ENCODE measurements at regions not wholly inside any gene's neighbourhood (a gene's known extent, or its start where the extent isn't known, plus 50 kb on each side); places are given as distances from the start of the nearest gene placed in this dataset.
A peak's percentile ranks its signal among the peaks of the same experiment; 100 is the strongest.
"Not testable (repeated sequence)": the region's sequence is repeated elsewhere in the genome, so short reads cannot be mapped to it uniquely, and the experiment has no call there.

DNA sequence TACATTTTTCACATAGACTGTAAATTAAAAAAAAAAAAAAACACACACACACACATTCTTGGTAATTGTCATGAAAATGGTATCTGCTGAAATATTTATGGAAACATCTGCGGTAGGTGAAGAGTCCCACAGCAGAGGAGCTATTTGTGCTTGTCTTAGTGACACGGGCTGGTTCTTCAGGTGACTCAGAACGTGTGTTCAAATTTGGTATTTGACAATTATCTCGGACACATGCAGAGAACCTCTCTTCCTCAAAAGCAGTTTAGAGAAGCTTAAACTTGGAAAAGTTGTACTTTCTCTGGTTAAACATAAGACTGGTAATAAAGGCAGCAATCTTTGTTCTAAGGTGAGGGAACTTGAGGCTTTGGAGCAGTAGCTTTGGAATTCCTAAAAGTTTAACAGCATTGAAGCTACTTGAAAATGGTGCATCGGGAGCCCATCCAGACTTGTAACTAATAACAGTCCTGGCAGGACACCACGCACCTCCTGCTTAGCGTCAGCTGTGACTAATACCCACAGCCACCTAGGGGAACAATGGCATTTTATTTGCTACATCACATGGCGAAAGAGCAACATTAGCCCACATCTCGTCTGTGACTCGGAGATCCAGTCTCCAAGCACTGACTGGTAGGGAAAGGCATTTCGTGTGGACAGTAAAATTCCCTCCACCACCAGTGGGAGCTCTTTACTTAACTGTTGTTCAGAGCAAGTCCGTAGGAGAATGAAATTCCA lies 1505.1 kb upstream of the SLC10A2 start:
- DNase-seq = peak in 1 of 6 experiments; percentile 5

DNA sequence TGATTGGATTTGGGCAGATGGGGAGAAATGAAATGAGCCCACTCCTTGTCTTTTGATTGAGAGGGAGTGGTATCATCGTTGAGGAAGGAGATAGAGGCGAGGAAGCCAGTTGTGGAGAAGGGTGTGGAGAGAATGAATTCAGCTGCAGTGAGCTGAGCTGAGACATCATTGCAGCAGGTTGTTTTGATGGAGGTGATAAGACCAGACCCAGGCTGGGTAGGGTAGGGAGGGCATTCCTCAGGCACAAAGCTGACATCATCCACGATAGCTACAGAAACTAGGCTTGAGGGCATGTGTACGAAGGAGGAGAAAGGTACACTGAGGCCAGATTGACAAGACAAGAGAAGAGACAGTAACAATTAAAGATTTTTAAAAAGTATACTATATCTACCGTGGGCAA lies 1500.9 kb upstream of the SLC10A2 start:
- DNase-seq = no peak

DNA sequence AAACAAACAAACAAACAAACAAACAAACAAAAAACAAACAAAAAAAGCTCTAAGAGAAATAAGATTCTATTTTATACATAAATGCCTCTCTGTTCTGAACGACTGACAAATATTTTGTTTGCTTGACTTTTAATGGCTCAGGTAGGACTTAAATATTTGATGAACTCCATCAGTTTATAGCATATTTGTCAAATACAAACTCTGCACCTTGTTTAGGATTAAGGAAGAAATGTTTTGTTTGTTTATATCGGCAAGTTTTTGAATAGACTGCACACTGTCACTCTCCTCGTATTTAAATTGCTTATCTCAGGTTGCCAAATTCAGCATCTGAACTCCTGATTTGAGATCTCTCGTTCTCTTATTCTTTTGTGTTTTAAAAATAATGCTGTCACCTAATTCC lies 1499.7 kb upstream of the SLC10A2 start:
- DNase-seq = no peak

DNA sequence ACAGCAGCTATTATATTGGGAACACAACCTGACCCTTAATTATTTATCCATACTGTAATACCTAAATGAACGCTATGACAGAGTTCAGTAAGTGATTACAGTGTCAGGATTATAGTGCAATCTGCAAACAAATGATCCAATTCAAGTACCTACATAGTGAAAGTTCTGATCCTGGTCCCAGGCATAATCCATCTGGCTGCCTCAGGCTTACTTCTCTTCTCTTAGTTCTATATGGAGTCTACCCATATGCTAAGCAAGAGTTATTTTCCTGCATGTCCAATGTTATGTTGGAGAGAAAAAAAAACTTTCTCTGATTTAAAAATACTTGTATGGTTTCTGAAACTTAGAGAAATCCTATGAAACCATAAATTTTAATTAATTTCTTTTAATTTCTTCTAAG lies 1487.7 kb upstream of the SLC10A2 start:
- no peak for DNase-seq

DNA sequence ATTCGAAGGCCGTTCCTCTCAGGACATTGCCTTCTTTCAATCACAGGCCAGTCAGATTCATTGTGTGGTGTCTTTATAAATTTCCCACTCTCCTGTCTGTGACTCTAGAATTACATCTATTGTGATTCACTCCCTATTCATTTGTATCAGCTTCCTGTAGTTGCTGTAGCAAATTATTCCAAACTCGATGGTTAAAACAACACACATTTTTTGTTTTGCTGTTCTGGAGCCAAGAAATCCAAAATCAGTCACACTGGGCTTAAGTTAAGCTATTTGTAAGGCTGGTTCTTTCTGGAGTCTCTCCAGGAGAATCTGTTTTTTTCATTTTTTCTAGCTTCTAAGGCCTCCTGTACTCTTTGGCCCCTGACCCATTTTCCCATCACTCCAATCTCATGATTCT lies 1487.0 kb upstream of the SLC10A2 start:
- DNase-seq = no peak

DNA sequence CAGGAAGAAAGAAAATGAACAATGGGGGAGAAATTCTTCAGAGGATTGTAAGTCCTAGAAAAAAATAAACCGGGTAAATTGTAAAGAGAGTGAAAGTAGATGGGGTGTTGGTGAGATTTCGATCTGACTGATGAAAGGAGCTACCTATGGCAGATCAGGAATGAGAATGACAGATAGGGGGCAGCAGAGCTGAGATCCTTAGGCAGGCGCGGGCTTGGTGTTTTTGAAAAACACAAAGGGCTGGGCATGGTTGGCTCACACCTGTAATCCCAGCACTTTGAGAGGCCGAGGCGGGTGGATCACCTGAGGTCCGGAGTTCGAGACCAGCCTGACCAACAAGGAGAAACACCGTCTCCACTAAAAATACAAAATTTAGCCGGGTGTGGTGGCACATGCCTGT lies 1468.6 kb upstream of the SLC10A2 start:
- DNase-seq = no peak

DNA sequence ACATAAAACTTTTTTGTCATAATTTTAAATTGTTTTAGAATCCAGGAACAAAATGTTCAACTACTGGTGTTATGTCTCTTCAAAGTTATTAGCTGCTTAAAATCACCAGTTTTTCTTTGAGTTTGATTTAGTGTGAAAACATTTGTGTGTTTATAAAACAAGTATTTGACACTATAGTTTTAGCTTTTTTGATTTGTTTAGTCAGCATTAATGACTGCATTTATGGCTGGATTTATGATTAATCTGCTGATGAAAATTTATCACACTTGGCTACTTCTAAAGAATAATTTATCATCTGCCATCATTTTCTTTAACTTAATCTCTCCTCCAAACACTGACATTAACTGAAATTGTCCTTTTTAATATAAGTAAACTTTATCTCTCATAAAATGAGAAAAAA lies 1465.9 kb upstream of the SLC10A2 start:
- DNase-seq = no peak

DNA sequence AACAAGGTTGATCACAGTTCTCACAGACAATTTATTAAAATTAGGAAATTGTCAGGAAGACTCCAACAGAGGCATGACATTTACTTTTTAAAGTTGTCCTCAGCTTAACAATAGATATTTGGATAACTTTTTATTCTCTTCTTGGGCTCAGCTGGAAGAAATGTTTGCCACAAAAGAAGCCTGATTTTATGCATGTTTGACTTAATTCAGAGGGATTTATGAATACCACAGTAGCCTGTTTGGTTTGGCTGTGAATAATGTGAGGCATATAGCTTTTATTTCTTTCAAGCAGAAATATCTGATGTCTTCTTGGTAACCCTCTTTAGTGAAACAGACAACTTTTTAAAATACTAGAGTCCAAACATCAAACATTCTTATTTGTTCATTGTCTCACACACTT lies 1464.5 kb upstream of the SLC10A2 start:
- DNase-seq = no peak

DNA sequence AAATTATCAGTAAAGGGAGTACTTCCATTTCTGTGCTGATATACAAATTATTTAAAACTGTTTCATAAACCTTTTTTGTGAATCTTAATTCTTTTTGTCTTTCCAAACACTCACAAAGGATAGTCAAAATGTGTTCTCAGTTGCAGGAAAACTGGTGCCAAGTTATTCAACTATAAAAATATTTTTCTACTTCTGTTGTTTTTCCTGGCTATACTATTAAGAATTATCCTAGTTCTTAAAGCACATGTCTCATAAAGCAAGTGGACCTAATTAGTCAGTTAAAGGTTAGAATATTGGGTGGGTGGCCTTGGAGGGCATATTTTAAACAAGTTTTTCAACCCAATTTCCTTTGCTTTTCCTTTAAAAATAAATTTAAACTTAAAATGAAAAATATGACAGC lies 1460.3 kb upstream of the SLC10A2 start:
- no peak for DNase-seq

DNA sequence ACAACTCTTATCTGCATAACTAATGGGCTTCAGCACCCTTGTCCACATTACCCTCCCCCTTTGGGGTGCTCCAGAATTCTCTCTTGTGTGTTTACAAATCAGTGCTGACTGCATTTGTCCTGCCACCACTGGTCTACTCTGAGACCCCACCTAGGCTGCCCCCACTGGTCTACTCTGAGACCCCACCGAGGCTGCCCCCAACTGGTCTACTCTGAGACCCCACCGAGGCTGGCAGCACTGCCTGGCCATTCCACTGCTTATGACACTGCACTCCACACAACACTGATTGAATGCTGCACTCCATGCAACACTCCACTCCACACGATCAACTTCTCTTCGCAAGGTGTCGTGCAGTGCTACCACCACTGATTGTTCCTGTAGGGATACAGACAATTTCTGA lies 1459.2 kb upstream of the SLC10A2 start:
- DNase-seq = no peak

DNA sequence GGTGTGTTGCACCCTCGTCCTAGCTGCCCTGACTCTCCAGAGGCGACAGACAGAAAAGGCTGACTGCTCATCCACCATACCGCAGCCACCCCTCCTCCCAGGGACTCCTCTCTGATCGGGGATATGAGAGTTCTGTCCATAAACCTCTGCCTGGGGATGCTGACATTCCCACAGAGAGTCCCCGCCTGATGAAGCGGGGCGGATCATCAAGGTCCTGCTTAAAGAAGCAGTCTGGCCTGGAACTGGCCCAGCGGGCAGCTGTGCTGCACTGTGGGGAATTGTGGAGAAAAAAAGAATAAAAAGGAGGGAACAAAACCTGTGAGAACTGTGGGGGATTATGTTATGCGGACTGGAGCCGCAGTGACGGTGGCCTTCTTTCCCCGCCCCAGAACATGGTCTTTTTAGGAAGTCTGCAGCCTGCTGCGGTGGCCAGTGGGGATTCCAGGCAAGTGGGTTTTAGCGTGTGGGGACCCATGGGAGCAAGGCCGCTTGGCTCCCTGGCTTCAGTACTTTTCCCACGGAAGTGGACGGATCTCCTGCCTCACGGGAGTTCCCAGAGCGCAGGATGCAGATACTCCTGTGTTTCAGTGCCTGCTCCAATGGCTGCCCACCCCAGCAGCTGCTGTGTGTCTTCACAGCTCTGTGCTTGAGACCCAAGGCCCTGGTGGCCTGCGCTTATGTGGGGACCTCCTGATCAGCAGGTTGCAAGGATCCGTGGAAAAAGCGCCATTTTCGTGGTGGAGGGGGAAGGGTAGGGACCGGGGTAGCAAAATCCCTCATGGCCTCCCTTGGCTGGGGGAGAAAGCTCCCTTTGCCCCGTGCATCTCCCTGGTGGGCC lies 1456.2 kb upstream of the SLC10A2 start:
- DNase-seq = no peak

DNA sequence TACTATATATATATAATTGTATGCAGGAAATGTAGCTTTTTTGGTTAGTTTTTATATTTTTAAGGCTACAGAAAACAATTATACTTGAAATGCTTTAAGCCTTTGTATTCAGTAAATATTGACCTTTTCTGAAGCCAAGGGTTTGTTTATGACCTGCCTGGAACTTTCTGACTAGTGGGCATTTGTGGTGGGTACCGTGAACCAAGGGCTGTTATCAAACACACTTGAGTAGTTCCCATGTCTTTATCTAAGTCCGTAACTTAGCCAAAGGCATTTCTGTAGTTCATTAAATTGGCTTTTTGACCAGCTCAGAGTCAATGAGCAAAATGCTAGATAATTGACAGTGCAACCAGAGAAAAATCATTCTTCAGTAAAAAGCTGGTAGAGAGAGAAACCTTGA lies 1444.2 kb upstream of the SLC10A2 start:
- DNase-seq = no peak

DNA sequence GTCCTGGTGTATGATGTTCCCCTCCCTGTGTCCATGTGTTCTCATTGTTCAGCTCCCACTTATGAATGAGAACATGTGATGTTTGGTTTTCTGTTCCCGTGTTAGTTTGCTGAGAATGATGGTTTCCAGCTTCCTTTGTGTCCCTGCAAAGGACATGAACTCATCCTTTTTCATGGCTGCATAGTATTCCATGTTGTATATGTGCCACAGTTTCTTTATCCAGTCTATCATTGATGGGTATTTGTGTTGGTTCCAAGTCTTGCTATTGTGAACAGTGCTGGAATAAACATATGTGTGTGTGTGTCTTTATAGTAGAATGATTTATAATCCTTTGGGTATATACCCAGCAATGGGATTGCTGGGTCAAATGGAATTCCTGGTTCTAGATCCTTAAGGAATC lies 1427.3 kb upstream of the SLC10A2 start:
- not testable (repeated sequence) for DNase-seq

DNA sequence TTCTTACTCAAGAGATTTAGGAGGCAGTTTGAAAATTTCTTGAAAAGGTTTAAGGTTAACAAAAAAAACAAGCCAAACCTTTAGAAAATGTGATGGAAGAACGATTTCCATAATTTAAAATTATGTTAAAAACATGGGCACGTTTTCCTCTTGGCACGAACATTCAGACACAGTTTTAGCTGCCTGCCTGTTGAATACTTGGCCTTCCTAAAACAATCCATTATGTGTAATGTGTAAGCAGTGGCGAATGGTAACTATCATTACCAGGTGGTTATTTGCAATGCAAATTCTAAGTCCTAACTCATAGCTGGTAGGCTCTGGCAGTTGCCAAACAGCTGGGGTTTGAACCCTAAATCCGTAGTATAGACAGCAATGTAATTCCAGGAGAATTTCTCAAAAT lies 1425.7 kb upstream of the SLC10A2 start:
- DNase-seq = no peak

DNA sequence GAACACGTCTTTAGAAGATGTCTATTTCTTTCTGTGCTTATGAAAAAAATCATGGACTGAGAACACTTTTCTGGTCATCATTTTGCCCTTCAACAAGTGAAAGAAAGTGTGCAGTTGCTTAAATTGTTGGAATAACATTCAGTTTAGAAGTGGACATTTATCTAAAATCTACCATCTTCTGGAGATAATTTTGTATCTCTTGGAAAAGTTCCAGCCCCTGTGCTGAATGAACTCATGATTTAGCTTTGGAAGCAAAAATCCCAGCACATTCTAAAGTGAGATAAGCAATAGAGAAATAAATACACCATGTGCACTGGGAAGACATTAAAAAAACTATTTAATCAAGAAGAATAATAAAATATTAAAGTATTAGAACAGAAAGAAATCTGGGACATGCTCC lies 1420.8 kb upstream of the SLC10A2 start:
- DNase-seq = no peak

DNA sequence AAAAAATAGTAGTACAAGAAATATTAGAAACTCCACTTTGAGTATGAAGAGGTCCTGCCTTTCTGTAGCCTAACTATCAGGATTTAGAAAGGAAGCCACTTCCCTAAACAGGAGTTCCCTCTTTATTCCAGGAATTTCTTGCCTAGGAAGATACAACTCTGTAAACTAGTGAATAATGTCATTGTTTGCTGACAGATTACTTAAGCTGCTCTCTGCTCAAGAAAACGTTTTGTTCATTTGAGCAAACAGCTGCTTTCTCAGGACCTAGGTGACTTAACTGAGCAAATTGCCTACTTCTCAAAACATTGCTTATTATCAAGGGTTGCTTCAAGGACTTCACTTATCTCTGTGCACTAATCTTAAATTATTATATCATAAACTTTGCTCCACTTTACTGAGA lies 1419.4 kb upstream of the SLC10A2 start:
- no peak for DNase-seq

DNA sequence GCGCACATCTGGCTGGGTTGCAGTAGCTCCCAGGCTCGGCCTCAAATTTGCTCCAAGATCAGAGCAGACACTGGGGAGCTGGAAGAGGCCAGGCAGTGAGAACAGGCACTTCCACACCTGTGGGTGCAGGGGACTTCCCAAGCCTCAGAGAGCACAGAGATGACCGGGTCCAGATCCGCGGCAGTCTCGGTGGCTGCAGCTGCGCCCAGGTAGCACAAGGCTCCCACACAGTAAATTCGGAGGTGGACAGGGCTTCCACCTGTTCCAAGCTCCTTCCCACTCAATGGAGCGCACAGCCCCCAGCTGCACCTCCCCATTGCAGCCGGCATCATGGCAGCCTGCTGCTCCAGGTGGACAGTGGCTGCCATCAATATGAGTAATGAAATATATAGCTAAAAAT lies 1417.4 kb upstream of the SLC10A2 start:
- no peak for DNase-seq

DNA sequence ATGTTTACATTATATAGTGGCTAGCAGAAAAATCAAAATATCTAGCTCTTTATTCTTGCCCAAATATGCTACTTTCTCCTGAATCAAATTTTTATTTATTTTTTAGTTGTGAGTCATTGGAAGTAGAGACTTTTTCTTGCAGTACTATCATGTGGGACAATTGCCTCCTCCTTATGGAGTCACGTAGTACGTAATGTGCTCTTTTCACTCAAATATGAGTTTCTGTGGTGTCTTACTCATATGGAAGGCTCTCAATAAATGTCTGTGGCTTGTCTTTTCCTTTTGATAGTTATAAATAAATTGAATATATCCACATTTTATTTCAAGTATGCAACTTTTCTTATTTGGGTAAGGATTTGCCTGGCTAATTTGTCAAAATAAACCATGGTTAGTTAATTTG lies 1411.0 kb upstream of the SLC10A2 start:
- DNase-seq = no peak

DNA sequence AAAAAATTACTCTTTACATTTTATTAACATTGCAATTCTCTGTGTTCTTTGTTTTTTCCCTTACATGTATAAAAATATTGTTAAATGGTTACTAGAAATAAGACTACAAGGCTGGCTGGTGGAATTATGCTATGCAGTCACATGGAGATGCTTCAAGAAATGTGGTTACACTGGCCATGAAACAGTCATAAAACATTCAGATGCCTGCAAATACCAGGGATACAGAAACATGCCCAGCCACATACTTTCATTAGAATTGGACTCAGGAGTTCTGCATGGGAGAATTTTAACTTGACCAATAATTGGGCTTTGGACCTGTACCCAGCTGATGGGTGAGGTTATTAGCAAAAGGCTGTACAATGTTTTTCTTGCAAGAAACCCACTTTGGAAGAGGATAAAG lies 1407.7 kb upstream of the SLC10A2 start:
- no peak for DNase-seq

DNA sequence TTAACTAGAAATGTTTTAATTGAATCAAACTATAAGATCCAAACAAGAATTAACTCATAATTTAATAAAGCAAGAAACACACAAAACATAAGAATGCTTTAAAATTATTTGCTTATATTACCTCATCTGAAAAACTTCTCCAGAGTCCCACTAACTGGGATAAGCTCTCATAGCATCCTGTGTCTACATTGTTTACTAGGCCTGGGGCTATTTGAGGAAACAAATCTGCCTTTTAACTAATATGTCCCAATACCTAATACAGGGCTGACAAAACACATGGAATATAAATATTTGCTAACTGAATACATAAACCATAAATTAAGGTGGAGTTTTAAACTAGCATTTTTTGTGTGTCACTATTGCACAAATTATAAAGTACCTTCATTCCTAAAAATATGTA lies 1399.8 kb upstream of the SLC10A2 start:
- no peak for DNase-seq

DNA sequence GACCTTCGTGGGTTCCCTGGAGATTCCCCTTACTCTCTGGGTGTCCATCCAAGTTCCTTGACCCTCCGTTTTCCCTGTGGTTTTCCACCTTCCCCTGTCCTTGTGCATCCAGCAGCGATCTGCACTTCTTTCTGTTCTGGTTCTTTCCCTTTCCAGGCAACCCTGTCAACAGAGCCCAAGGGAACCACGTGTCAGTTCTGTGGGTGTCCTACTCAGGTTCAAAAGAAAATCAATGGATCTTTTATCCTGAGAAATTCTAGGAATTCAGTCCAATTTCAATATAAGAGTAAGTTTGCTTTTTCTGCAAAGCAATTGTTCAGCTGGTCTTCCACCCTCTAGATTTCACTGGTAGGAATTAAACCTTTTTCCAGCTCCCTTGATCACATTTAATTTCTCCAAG lies 1394.8 kb upstream of the SLC10A2 start:
- no peak for DNase-seq

DNA sequence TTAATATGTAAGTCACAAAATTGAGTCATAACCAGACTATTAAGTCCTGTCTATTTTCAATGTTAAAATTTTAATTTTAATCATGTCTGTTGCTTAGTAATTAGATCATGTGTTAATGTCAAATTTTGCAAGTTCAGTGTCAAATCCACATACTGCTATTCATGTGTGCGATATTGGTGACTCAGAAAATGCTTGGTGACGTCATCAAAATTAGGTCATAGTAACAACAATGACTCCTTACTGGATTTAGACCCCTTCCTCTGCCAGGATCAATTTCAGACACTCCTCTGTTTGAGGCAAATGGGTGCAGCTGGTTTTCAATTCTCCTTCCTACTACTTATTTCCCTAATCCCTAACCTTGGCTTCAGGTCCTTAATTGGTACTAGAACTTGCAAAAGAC lies 1394.3 kb upstream of the SLC10A2 start:
- no peak for DNase-seq

DNA sequence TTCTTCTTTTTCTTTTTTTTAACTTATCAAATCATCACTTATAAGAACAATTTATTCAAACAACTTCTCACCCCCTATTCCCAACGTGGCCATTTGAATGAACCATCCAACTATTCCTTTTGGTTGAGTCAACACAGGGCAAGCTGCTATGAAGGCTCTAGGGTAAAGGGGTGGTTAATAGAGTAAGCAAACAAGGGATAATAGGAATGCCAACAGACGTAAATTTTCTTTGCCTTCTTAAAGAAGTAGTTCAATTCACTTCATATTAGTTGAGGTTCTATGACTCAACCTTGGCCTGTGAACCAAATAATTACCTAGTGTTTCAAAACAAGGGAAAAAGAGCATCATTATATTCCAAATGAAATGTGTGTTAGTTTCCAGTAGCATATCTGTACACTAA lies 1383.8 kb upstream of the SLC10A2 start:
- no peak for DNase-seq

DNA sequence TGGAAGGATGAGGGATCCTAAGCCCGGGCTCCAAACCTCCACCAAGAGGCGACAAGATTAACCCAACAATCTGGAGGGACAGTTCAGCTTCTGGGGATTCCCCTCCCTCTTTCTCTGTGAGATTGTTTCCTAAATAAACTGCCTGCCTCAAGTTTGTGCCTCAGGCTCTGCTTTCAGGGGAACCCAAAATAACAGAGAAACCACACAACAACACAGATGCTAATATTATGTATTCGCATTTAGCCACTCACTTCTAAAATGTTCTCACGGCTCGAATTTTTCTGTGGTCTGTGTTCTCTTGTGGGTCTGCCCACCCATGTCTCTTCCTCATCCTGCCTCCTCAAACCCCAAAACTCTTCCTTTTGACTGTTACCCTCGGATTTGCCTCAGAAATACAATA lies 1381.1 kb upstream of the SLC10A2 start:
- no peak for DNase-seq

DNA sequence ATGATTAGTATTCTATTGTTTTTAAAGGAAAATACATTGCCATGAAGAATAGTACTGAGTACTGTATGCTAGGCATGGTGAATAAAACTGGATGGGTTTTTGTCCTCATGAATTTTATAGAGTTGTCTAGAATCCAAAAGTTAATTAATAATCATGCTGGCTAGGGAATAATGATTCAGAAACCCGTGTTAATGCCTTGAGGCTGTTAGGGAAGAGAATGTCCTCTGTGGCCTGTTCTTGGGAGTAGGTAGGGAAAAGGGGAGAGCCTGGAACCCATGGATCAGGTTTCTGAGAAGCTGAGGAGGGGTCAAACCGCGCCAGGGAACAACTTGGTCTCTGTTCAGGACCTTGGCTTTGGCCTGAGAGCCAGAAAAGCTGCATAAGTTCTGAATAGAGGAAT lies 1376.3 kb upstream of the SLC10A2 start:
- DNase-seq = no peak

Data from stimulated activated naive CD4-positive, alpha-beta T cell (primary cell).